Neural progenitor cell (in vitro differentiated cells): ENCODE measurements at regions not wholly inside any gene's neighbourhood (a gene's known extent, or its start where the extent isn't known, plus 50 kb on each side); places are given as distances from the start of the nearest gene placed in this dataset.

Experiments used
- DNase-seq: peaks from one replicate; pipeline ENCODE4 v3.0.0-alpha.2; 2016; ENCODE audit warnings: low spot score
- H2AFZ ChIP-seq: fragments of 200-600 bp; sonication (generic); replicated peaks from 2 replicates; pipeline ENCODE4 v1.6.1; 2016; ENCODE audit warnings: antibody characterized with exemption
- H3F3A ChIP-seq: fragments of 200-600 bp; sonication (generic); 2 replicates; pipeline ENCODE4 v1.6.1; 2016; ENCODE audit warnings: antibody characterized with exemption, low read depth
- H3K27ac ChIP-seq: fragments of 200-600 bp; sonication (generic); 2 replicates; pipeline ENCODE4 v1.5.1; 2016; ENCODE audit warnings: mild to moderate bottlenecking
- H3K27me3 ChIP-seq: fragments of 200-600 bp; sonication (generic); 2 replicates; pipeline ENCODE4 v1.6.1; 2016; ENCODE audit warnings: mild to moderate bottlenecking, moderate library complexity
- H3K36me3 ChIP-seq: fragments of 200-600 bp; sonication (generic); 2 replicates; pipeline ENCODE4 v1.5.1; 2016
- H3K4me1 ChIP-seq: fragments of 200-600 bp; sonication (generic); 2 replicates; pipeline ENCODE4 v1.6.1; 2016; ENCODE audit warnings: mixed run types
- H3K4me2 ChIP-seq: fragments of 200-600 bp; sonication (generic); 2 replicates; pipeline ENCODE4 v1.6.1; 2016
- H3K4me3 ChIP-seq: fragments of 200-600 bp; sonication (generic); 2 replicates; pipeline ENCODE4 v1.5.1; 2016
- H3K79me2 ChIP-seq: fragments of 200-600 bp; sonication (generic); 2 replicates; pipeline ENCODE4 v1.6.1; 2016; ENCODE audit warnings: low read depth
- H3K9ac ChIP-seq: fragments of 200-600 bp; sonication (generic); 2 replicates; pipeline ENCODE4 v1.6.1; 2016
- H3K9me3 ChIP-seq: fragments of 200-600 bp; sonication (generic); 2 replicates; pipeline ENCODE4 v1.5.1; 2016; ENCODE audit warnings: low read depth
- H4K20me1 ChIP-seq: fragments of 200-600 bp; sonication (generic); 2 replicates; pipeline ENCODE4 v1.6.1; 2016; ENCODE audit warnings: low read depth
- H3K27ac Mint-ChIP-seq: 3 replicates; pipeline ENCODE4 v1.8.0; 2021; ENCODE audit warnings: mixed read lengths
- H3K27me3 Mint-ChIP-seq: 2 replicates; pipeline ENCODE4 v1.8.0; 2022; ENCODE audit warnings: low read depth, mild to moderate bottlenecking, inconsistent platforms, moderate library complexity, mixed read lengths; ENCODE audit not compliant: insufficient read depth
- H3K36me3 Mint-ChIP-seq: 3 replicates; pipeline ENCODE4 v1.8.0; 2021; ENCODE audit warnings: mixed read lengths
- H3K4me1 Mint-ChIP-seq: 3 replicates; pipeline ENCODE4 v1.8.0; 2021; ENCODE audit warnings: mixed read lengths
- H3K4me3 Mint-ChIP-seq: 3 replicates; pipeline ENCODE4 v1.8.0; 2021; ENCODE audit warnings: mild to moderate bottlenecking, moderate library complexity, mixed read lengths
- H3K9me3 Mint-ChIP-seq: 3 replicates; pipeline ENCODE4 v1.8.0; 2020; ENCODE audit warnings: mixed read lengths
- CTCF ChIP-seq: fragments of 200-600 bp; sonication (generic); IDR thresholded peaks from 2 replicates; pipeline ENCODE4 v1.5.1; 2017; ENCODE audit warnings: antibody characterized with exemption, mild to moderate bottlenecking
- EZH2 ChIP-seq: fragments of 200-600 bp; sonication (generic); IDR thresholded peaks from 2 replicates; pipeline ENCODE4 v1.6.1; 2017; ENCODE audit warnings: antibody characterized with exemption, mild to moderate bottlenecking, moderate library complexity
- EZH2phosphoT487 ChIP-seq: fragments of 200-600 bp; sonication (generic); IDR thresholded peaks from 2 replicates; pipeline ENCODE4 v1.6.1; 2017; ENCODE audit warnings: antibody characterized with exemption

- Histone ChIP-seq H3K9me3 (no peaks in the 10 kb centered on the region), H3K4me1 (peaks cover 6% of the 10 kb centered on the region), H2AFZ (peak overlapping the region; percentile 53), H3K9ac (no peak overlapping the region), H3K4me2 (no peak overlapping the region), H3K27me3 (no peaks in the 10 kb centered on the region), H4K20me1 (no peaks in the 10 kb centered on the region), H3K36me3 (no peaks in the 10 kb centered on the region), H3F3A (no peaks in the 10 kb centered on the region), H3K79me2 (no peaks in the 10 kb centered on the region), H3K4me3 (no peak overlapping the region), H3K27ac (no peak overlapping the region)
- TF ChIP-seq EZH2phosphoT487 (no peak), EZH2 (no peak), CTCF (no peak)
- Mint-ChIP-seq H3K9me3 (no peaks in the 10 kb centered on the region), H3K27me3 (peaks cover 3% of the 10 kb centered on the region), H3K36me3 (no peaks in the 10 kb centered on the region), H3K4me1 (no peaks in the 10 kb centered on the region), H3K4me3 (no peak overlapping the region), H3K27ac (no peak overlapping the region)
- no peak for DNase-seq
Measured at GRCh38 chr3:187946981-187947380, 201.7 kb upstream of the BCL6 start.

GRCh38 chr3:187947927-187948682, 202.8 kb upstream of the BCL6 start:
- no peak overlapping the region for H3K4me2 ChIP-seq
- H3K79me2 ChIP-seq = no peaks in the 10 kb centered on the region
- no peak for DNase-seq
- H3K36me3 ChIP-seq = no peaks in the 10 kb centered on the region
- H3K27me3 Mint-ChIP-seq = peaks cover 3% of the 10 kb centered on the region
- H3K9ac ChIP-seq = no peak overlapping the region
- no peaks in the 10 kb centered on the region for H3K9me3 Mint-ChIP-seq
- H3K4me1 Mint-ChIP-seq = no peaks in the 10 kb centered on the region
- no peaks in the 10 kb centered on the region for H4K20me1 ChIP-seq
- H3K27ac ChIP-seq = no peak overlapping the region
- peaks cover 6% of the 10 kb centered on the region for H3K4me1 ChIP-seq
- H3K27ac Mint-ChIP-seq = no peak overlapping the region
- no peaks in the 10 kb centered on the region for H3K27me3 ChIP-seq
- no peaks in the 10 kb centered on the region for H3K36me3 Mint-ChIP-seq
- no peaks in the 10 kb centered on the region for H3F3A ChIP-seq
- H3K4me3 ChIP-seq = no peak overlapping the region
- no peaks in the 10 kb centered on the region for H3K9me3 ChIP-seq
- H3K4me3 Mint-ChIP-seq = no peak overlapping the region
- H2AFZ ChIP-seq = no peak overlapping the region
- TF ChIP-seq EZH2phosphoT487 (no peak), CTCF (no peak), EZH2 (no peak)

GRCh38 chr3:187949093-187949820, 204.0 kb upstream of the BCL6 start:
- Histone ChIP-seq H3F3A (no peaks in the 10 kb centered on the region), H2AFZ (no peak overlapping the region), H3K4me1 (peaks cover 1% of the 10 kb centered on the region), H3K27ac (no peak overlapping the region), H3K4me2 (no peak overlapping the region), H4K20me1 (no peaks in the 10 kb centered on the region), H3K9ac (no peak overlapping the region), H3K27me3 (no peaks in the 10 kb centered on the region), H3K4me3 (no peak overlapping the region), H3K79me2 (no peaks in the 10 kb centered on the region), H3K36me3 (no peaks in the 10 kb centered on the region), H3K9me3 (no peaks in the 10 kb centered on the region)
- peaks cover 3% of the 10 kb centered on the region for H3K27me3 Mint-ChIP-seq
- H3K4me3 Mint-ChIP-seq = no peak overlapping the region
- H3K9me3 Mint-ChIP-seq = no peaks in the 10 kb centered on the region
- no peaks in the 10 kb centered on the region for H3K36me3 Mint-ChIP-seq
- no peaks in the 10 kb centered on the region for H3K4me1 Mint-ChIP-seq
- no peak overlapping the region for H3K27ac Mint-ChIP-seq
- no peak for DNase-seq
- no peak for TF ChIP-seq CTCF
- TF ChIP-seq EZH2 = no peak
- TF ChIP-seq EZH2phosphoT487 = no peak
